ENCODE measurements at regions not wholly inside any gene's neighbourhood (a gene's known extent, or its start where the extent isn't known, plus 50 kb on each side); places are given as distances from the start of the nearest gene placed in this dataset.
"Not testable (repeated sequence)": the region's sequence is repeated elsewhere in the genome, so short reads cannot be mapped to it uniquely, and the experiment has no call there.

GRCh38 chr6:142016666-142017065, 116.1 kb upstream of the GJE1 start:
- not testable (repeated sequence) for DNase-seq

GRCh38 chr6:142015463-142015862, 117.3 kb upstream of the GJE1 start:
- not testable (repeated sequence) for DNase-seq

GRCh38 chr6:142015011-142015410, 117.7 kb upstream of the GJE1 start:
- DNase-seq: no peak

GRCh38 chr6:142014515-142014914, 118.2 kb upstream of the GJE1 start:
- no peak for DNase-seq

- no peak for DNase-seq
Observed at GRCh38 chr6:142013875-142014495, 118.7 kb upstream of the GJE1 start.

GRCh38 chr6:142013287-142013686, 119.4 kb upstream of the GJE1 start:
- DNase-seq: no peak

GRCh38 chr6:142011775-142012174, 121.0 kb upstream of the GJE1 start:
- no peak for DNase-seq

- DNase-seq: no peak
Observed at GRCh38 chr6:142011156-142011555, 121.6 kb upstream of the GJE1 start.

- DNase-seq: no peak
Observed at GRCh38 chr6:142009647-142010046, 123.1 kb upstream of the GJE1 start.

GRCh38 chr6:142008781-142009180, 123.9 kb upstream of the GJE1 start:
- no peak for DNase-seq

- DNase-seq: no peak
Observed at GRCh38 chr6:142008016-142008735, 124.5 kb upstream of the GJE1 start.

- DNase-seq: no peak
Observed at GRCh38 chr6:142005021-142005420, 127.7 kb upstream of the GJE1 start.

- no peak for DNase-seq
Observed at GRCh38 chr6:142002825-142003405, 129.8 kb upstream of the GJE1 start.

GRCh38 chr6:141996823-141997222, 135.9 kb upstream of the GJE1 start:
- no peak for DNase-seq

- no peak for DNase-seq
Observed at GRCh38 chr6:141992109-141992508, 140.6 kb upstream of the GJE1 start.

- no peak for DNase-seq
Observed at GRCh38 chr6:141990840-141991239, 141.9 kb upstream of the GJE1 start.

GRCh38 chr6:141989706-141989959, 143.1 kb upstream of the GJE1 start:
- no peak for DNase-seq

GRCh38 chr6:141988954-141989705, 143.6 kb upstream of the GJE1 start:
- peak; percentile 1 for DNase-seq

GRCh38 chr6:141988327-141988726, 144.4 kb upstream of the GJE1 start:
- no peak for DNase-seq

GRCh38 chr6:141986457-141986856, 146.3 kb upstream of the GJE1 start:
- no peak for DNase-seq

GRCh38 chr6:141981190-141981589, 151.5 kb upstream of the GJE1 start:
- DNase-seq: no peak

- no peak for DNase-seq
Observed at GRCh38 chr6:141977782-141978181, 154.9 kb upstream of the GJE1 start.

- DNase-seq: no peak
Observed at GRCh38 chr6:141976994-141977393, 155.7 kb upstream of the GJE1 start.
